ENCODE measurements at regions not wholly inside any gene's neighbourhood (a gene's known extent, or its start where the extent isn't known, plus 50 kb on each side); places are given as distances from the start of the nearest gene placed in this dataset. TPM values are rescaled to one million over a fixed set of nuclear protein-coding genes. Genes with fewer than 3 reads are reported as not detected.

GRCh38 chr1:43011020-43011419 lies 52.4 kb upstream of the SLC2A1 start:
- Histone ChIP-seq H3K4me2 (ENCODE audit: insufficient read depth, low read length) (no peak overlapping the region), H3K79me2 (ENCODE audit: insufficient read depth, low read length) (no peaks in the 10 kb centered on the region), H3K4me1 (ENCODE audit: insufficient read depth, low read length) (no peaks in the 10 kb centered on the region), H3K27me3 (ENCODE audit: insufficient read depth, low read length) (peaks cover 33% of the 10 kb centered on the region), H3K36me3 (ENCODE audit: insufficient read depth, low read length) (no peaks in the 10 kb centered on the region), H3K27ac (ENCODE audit: low read depth, low read length) (no peak overlapping the region), H4K20me1 (ENCODE audit: insufficient read depth, low read length) (no peaks in the 10 kb centered on the region), H2AFZ (ENCODE audit: low read length) (no peak overlapping the region), H3K4me3 (ENCODE audit: insufficient read depth, low read length) (no peak overlapping the region), H3K9me3 (ENCODE audit: low read depth, low read length) (no peaks in the 10 kb centered on the region)
- no peak for TF ChIP-seq CTCF (IDR thresholded peaks at IDR 0.05; ENCODE audit: extremely low read depth, low read depth, low read length)
- peak; percentile 69 for DNase-seq (ENCODE audit: insufficient read length, low spot score, missing footprints)

DNA sequence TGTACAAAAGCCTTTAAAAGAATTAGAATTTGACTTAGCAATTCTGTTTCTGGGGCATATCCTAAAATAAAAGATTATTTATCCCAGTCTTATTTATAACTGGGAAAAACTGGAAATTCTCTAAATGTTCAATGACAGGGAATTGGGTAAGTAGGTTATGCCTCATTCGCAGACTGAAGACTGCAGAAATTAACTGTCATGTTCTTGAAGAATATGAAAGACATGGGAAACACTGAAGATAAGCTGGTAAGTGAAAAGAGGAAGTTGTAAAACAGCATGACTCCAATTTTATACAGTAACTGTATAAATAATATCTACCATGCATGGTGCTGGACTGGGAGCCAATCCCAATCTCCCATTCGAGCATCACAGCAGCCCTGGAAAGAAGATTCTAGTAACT lies 50.6 kb upstream of the SLC2A1 start:
- no peak overlapping the region for H2AFZ ChIP-seq (ENCODE audit: low read length)
- no peaks in the 10 kb centered on the region for H4K20me1 ChIP-seq (ENCODE audit: insufficient read depth, low read length)
- no peaks in the 10 kb centered on the region for H3K4me1 ChIP-seq (ENCODE audit: insufficient read depth, low read length)
- no peaks in the 10 kb centered on the region for H3K79me2 ChIP-seq (ENCODE audit: insufficient read depth, low read length)
- H3K27me3 ChIP-seq (ENCODE audit: insufficient read depth, low read length): peaks cover 46% of the 10 kb centered on the region
- no peak for TF ChIP-seq CTCF (IDR thresholded peaks at IDR 0.05; ENCODE audit: extremely low read depth, low read depth, low read length)
- DNase-seq (ENCODE audit: insufficient read length, low spot score, missing footprints): peak; percentile 46
- no peaks in the 10 kb centered on the region for H3K36me3 ChIP-seq (ENCODE audit: insufficient read depth, low read length)
- no peak overlapping the region for H3K4me3 ChIP-seq (ENCODE audit: insufficient read depth, low read length)
- H3K27ac ChIP-seq (ENCODE audit: low read depth, low read length): no peak overlapping the region
- no peak overlapping the region for H3K4me2 ChIP-seq (ENCODE audit: insufficient read depth, low read length)
- H3K9me3 ChIP-seq (ENCODE audit: low read depth, low read length): no peaks in the 10 kb centered on the region

GRCh38 chr1:43008115-43009060 lies 49.7 kb upstream of the SLC2A1 start:
- H3K4me2 ChIP-seq (ENCODE audit: insufficient read depth, low read length): no peak overlapping the region
- no peak overlapping the region for H3K27ac ChIP-seq (ENCODE audit: low read depth, low read length)
- H4K20me1 ChIP-seq (ENCODE audit: insufficient read depth, low read length): no peaks in the 10 kb centered on the region
- H3K27me3 ChIP-seq (ENCODE audit: insufficient read depth, low read length): peaks cover 46% of the 10 kb centered on the region
- TF ChIP-seq CTCF (IDR thresholded peaks at IDR 0.05; ENCODE audit: extremely low read depth, low read depth, low read length): no peak
- peak; percentile 62 for DNase-seq (ENCODE audit: insufficient read length, low spot score, missing footprints)
- no peaks in the 10 kb centered on the region for H3K79me2 ChIP-seq (ENCODE audit: insufficient read depth, low read length)
- no peaks in the 10 kb centered on the region for H3K9me3 ChIP-seq (ENCODE audit: low read depth, low read length)
- no peaks in the 10 kb centered on the region for H3K36me3 ChIP-seq (ENCODE audit: insufficient read depth, low read length)
- no peak overlapping the region for H3K4me3 ChIP-seq (ENCODE audit: insufficient read depth, low read length)
- no peak overlapping the region for H2AFZ ChIP-seq (ENCODE audit: low read length)
- H3K4me1 ChIP-seq (ENCODE audit: insufficient read depth, low read length): no peaks in the 10 kb centered on the region

Small RNAs in the stretch of these regions (small RNA-seq; reads per million reads assigned to genes)
- not detected for gene RF00026
